ENCODE measurements at regions not wholly inside any gene's neighbourhood (a gene's known extent, or its start where the extent isn't known, plus 50 kb on each side); places are given as distances from the start of the nearest gene placed in this dataset.

DNA sequence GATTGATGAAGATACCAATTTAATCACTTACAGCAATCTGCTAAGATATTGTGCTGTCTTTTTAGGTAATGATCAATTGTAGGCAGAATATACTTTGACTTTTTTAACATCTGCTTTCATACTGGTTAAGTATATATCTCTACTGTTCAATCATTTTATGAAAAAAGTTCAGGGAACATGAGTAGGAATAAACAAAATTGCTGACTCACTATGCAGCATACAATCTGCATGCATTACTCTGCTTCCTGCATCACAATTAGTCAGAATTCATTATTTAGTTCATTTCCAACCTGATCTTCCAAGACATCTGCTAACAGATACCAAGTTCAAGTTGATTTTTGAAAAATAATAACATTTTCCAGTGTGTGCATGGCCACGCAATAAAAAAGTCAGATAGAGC lies 1430.4 kb upstream of the LRRTM1 start:
- DNase-seq (ENCODE audit: low read depth in 3 of 3): no peak

DNA sequence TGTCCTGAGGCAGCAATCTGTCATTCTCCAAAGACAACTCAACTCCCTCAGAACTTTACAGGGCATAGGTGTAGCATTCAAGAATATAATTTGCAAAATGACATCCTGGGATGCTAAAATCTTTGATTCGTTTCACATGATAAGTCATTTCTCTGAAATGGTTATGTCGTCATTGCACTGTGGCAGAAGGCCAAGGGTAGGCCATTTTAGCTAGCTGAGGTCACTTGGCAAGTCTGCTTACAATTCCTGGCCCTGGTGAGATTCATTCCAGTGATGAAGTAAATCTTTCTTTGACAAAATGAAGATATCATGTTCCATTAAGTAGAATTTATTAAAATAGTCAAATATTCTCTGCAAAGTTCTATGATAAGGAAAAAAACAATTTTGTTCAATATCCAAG lies 1410.3 kb upstream of the LRRTM1 start:
- no peak for DNase-seq (ENCODE audit: low read depth in 3 of 3)

DNA sequence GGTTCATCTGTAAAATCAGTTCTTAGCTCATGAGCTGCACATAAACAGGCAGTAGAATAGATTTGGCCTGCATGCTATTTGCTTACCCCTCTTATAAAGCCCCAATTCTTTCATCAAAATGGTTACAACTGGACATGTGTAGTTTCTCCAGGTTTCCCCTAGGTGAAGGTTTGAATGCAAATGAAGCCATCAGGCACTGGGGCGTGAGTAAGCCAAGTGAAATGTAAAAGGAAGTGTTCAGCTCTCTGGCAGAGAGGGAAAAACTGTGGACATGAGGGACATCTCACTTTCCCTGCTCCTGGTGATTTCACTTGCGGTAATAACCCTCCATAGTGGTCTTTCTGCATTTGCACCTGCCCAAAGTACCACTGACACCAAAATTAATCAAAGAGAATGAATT lies 1402.3 kb upstream of the LRRTM1 start:
- no peak for DNase-seq (ENCODE audit: low read depth in 3 of 3)

DNA sequence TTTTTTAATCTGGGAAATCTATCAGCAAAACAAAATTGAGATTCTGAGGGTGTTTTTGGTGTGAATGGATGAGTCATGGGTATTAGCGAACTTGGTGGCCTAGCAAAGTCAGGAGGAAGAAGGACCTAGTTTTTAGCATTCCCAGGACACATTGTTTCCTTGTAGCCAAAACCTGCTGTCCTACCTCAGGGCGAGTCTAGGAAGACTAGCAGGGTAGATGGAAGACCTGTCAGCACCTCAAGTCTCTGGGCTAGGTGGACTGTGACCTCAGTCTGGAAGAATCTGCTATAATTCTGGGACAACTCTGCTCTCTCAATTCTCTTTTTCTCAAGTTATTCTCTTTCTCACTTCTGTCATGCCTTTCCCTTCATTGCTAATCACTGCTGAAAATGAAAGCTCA lies 1399.3 kb upstream of the LRRTM1 start:
- DNase-seq (ENCODE audit: low read depth in 3 of 3): no peak

DNA sequence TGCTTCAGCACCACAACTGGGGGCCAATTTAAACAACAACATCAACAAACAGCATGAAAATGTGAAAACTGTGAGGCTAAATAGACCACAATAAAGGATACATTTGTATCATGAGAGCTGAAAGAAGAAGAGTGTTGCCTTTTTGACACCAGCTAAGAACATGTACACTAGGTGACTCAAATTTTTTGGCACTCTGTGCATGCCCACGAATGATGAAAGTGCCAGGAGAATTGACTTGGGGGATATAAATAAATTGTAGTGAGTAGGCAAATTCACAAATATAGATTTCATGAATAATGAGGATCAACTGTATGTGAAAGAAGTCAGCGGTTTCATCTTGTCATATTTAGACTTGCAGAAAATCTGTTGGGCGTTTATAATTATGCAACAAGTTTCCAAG lies 1388.0 kb upstream of the LRRTM1 start:
- no peak for DNase-seq (ENCODE audit: low read depth in 3 of 3)

DNA sequence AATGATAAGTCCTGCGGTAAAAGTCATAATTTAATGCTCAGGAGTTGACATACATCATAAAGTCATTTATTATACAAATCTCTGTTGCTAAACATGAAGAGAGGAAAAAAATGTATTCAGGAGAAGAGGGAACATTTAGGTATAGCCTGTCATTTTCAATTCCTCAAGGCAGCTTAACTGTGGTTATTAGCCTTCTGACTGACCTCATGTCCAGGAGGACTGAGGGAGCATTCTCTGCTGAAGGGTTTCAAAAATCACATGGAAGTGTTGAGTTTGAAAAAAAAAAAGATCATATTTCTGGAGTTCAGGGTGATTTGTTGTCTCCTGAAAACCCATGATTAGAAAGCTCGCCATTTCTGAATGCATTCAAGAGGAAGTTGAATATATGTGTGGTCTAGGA lies 1371.1 kb upstream of the LRRTM1 start:
- no peak for DNase-seq (ENCODE audit: low read depth in 3 of 3)

DNA sequence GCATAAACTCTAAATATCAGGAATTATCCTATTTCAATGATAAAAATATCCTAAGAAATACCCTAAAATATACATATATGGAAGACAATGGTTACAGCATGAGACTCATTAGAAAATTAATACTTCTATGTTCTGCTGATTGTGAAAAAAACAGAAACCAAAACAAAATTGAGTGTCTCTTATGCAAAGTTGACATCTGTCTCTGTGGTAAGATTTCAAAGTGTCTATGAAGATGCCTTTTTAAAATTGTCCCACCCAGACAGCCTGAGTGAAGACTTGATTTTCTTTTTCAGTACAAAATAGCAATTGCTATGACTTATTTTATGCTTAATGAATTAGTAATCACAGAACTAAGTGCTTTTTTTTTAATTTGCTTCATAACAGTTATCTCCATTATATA lies 1368.4 kb upstream of the LRRTM1 start:
- no peak for DNase-seq (ENCODE audit: low read depth in 3 of 3)

DNA sequence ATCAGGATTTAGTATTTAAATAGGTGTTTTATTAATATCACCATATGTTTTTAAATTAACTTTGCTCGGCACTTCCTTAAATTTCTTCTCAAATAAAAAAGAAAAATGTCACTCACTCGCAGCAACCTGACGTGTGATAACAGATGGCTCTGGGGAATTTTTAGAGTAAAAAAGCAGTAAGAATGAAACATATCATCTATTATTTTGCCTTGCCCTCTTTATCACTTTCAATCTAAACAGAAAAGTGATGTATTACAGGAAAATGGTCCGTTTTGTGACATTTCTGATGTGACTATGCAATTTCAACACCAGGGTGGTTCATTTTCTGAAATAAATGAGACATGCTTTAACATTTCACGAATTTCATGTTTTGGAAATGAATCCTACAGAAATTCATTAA lies 1368.0 kb upstream of the LRRTM1 start:
- DNase-seq (ENCODE audit: low read depth in 3 of 3): no peak

DNA sequence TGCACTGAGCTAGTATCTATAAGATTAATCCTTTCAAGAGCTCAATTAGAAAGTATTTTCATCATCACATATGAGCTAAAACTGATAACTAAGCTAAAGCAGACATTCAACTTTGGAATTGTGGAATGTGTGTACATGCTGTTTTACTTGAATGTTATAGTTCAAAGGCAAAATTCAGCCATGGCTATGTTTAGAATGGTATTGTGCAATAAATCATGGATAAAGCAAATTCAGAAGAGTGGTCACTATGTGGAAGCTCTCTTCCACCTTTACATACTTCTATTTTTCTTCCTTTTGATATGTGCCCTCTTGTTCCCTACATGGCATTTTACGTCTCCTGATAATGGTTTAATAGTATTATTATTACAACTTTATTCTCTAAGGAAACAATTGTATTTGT lies 1366.3 kb upstream of the LRRTM1 start:
- no peak for DNase-seq (ENCODE audit: low read depth in 3 of 3)

DNA sequence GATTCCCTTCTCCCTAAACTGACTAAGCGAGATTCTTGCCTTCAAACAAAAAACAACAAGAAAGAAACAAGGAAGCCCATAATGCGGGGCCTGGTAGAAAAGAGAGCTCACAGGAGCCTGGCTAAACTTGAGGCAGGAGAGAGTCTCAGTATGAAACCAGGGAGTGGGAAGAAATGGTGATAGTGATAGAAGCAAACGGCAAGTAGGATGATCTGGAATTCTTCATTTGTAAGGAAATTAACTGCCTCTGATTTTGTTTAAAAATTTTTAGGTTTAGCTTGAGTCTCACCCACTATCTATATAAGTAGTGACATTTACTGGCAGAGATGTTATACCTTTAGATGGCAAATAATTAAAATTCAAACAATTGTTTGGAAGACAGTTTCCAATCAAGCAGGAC lies 1356.5 kb upstream of the LRRTM1 start:
- DNase-seq (ENCODE audit: low read depth in 3 of 3): no peak

DNA sequence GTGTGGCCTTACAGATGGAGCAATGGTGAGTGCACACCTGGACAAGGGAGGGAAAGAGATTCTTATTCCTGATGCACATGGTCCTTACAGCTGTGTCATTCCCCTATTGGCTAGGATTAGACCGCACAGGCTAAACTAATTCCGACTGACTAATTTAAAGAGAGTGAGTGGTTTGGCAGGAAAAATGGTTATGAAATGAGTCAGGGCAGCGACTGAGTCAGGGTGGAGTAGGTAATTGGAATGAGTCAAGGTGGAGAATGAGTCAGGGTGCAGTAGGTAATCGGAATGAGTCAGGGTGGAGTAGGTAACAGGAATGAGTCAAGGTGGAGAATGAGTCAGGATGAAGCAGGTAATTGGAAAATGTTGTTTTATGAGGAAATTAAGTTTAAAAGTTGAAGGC lies 1353.7 kb upstream of the LRRTM1 start:
- no peak for DNase-seq (ENCODE audit: low read depth in 3 of 3)

DNA sequence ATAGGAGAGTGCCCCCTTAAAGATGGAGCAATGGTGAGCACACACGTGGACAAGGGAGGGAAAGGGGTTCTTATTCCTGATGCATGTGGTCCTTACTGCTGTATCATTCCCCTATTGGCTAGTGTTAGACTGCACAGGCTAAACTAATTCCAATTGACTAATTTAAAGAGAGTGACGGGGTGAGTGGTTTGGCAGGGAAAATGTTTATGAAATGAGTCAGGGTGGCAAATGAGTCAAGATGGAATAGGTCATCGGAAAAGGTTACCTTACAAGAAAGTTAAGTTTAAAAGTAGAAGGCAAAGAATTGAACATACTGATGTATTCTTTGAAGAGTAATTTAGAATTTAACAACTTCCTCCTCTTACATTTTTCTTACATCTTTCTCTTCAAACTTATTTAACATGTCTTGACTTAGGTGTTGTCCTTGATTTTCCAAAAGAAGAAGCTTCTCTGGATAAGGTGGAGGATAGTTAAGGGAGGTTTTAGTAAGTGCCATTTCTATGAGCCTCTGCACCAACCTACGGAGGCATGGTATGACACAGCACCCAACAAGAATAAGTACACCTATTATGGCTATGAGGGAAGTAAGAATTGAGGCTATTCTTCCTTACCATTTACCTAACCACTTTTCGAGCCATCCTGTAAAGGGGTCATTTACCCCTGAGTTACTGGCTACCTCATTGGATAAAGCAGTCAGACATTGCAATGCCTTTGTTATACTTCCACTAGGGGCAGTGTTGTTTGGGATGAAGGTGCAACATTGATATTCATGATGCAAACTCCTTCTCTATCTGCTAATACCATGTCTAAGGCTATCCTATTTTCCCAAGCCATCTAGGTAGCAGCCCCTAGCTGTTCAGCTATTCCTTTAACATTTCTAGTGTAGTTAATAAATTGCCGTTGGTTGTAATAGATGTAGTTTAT lies 1345.8 kb upstream of the LRRTM1 start:
- no peak for DNase-seq (ENCODE audit: low read depth in 3 of 3)

DNA sequence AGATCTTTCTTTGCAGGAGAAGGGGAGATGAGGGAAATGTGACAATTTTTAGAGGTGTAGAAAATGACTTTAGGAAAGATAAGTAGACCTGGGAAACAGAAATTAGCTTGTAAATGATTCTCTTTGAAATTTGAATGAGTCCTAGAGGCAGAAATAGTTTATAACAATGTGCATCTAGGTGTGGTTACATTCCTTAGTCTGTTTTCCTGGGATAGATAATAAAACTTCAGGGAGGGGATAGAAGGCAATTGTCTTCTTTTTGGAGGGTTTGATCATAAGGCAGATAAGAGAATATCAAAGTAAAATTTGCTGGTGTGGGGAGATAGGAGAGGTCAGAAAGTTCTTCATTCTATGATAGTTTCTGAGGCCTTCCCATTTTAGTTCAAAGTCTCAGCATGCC lies 1344.3 kb upstream of the LRRTM1 start:
- DNase-seq (ENCODE audit: low read depth in 3 of 3): no peak

DNA sequence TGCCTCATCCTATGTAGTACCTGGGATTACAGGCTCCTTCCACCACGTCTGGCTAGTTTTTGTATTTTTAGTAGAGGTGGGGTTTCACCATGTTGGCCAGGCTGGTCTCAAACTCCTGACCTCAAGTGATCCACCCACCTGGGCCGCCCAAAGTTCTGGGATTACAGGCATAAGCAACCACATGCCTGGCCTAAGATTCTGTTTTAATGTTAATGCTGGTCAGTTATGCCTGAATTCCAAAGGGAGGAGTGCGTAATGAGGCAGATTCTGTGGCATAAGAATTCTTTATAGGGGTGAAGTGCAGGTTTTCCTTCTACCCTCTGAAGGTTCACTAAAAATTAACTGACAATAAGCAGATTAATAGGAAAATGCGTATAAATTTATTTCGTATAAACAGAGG lies 1343.8 kb upstream of the LRRTM1 start:
- no peak for DNase-seq (ENCODE audit: low read depth in 3 of 3)

DNA sequence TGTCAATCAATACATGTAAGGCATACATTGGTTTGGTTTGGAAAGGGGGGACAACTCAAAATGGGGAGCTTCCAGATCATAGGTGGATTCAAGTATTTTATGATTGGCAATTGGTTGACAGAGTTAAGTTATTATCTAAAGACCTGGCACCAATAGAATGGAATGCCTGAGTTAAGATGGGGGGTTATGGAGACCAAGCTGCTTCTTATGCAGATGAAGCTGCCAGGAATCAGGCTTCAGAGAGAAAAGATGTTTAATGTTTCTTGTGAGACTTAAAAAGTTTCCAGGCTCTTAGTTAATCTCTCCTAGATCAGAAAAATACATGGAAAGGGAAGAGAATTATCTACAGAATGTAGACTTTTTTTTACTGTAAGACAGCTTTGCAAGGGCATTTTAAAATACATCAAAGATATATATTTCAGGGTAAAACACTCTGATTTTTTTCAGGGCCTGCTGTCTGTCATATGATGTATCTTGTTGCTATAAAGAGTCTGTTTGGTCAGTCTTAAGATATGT lies 1343.2 kb upstream of the LRRTM1 start:
- no peak for DNase-seq (ENCODE audit: low read depth in 3 of 3)

DNA sequence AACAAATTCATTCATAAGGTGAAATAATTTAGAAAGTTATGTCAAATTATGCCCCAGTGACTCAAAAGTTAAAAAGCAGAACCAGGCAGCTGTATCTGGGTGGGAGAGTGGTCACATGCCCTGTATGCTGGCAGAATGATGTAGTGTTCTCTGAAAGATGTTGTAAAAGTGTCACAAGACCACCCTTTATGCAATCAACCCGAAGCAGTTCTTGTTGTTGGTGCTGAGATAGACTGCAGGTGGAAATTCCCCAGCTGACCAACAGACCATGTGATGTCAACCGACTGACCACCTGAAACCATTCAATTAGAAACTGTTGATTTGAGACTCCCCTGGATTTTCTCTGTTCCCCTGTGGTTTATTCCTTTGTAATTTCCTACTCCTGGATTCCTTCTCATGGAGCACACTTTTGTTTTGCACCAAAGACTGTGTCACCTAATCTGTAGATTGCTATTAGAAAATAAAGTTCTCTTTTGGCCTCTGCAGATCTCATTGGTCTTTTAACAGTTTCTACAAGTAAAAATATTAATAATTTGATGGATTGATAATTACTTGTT lies 1341.3 kb upstream of the LRRTM1 start:
- DNase-seq (ENCODE audit: low read depth in 3 of 3): no peak

DNA sequence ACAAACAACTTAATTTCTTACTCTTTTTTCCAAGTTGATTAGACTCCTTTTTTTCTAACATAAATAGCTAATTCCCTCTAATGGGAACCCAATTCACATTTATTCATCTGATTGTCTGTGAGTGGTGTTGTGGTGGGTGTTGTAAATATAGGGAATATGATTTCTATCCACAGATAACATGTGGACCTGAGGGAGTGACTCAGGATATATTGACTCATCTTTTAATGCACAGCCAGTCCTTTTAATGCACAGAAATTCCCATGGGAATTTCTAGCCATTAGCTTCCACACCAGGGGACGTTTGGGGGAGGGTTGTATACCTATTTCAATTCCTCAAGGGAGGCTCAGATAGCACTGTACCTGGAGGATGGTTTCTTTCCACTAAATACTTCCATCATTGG lies 1339.6 kb upstream of the LRRTM1 start:
- no peak for DNase-seq (ENCODE audit: low read depth in 3 of 3)

DNA sequence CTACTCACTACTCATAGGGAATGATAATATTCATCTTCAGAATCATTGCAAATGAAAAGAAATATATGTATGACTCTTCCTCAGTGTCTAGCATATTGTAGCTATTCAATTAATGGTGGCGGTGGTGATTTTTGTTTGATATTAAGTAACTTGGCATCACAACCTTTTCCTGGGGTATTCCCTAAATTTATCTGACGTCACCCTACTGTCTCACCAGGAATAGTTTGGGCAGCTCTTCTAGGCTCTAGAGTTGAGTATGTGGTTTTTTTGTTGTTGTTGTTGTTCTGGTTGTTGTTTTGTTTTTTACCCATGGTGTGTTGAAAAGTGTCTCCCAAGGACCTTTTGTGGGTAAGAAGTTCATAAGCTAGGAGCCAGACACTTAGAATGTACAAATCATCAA lies 1320.3 kb upstream of the LRRTM1 start:
- no peak for DNase-seq (ENCODE audit: low read depth in 3 of 3)

DNA sequence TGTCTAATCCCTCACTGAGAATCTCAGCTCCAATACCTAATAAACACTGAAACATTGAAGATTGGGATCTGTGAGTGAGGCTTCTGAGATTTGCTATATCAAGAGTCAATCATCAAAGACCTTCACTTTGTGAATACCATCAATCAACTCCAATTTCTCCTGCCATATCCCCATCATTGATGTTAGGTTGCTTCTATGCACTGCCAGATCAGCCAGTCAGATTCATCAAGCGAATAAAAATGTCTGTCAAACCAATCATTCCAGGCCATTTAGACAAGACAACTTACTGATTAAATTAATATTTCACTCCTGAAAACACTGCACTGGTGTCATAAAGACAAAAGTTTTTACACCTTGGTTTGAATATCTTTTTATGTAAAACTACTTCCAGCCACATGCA lies 1295.5 kb upstream of the LRRTM1 start:
- no peak for DNase-seq (ENCODE audit: low read depth in 3 of 3)

DNA sequence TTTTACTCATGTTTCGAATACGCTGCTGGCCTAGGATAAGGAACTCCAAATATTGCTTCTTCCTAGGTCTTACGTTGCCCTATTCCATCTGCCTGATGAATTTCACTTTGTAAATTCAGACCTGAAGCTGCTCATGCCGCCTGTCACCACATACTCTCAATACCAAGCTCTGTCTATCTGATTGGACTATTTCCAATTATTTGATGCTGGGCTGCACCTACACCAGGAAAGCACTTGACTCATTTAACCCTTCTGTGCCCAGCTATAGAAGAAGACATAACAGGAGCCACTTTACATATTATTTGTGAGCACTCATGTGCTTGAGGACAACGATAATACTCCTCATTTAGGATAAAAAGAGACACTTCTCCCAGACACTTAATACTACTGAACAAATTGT lies 1293.9 kb upstream of the LRRTM1 start:
- no peak for DNase-seq (ENCODE audit: low read depth in 3 of 3)

DNA sequence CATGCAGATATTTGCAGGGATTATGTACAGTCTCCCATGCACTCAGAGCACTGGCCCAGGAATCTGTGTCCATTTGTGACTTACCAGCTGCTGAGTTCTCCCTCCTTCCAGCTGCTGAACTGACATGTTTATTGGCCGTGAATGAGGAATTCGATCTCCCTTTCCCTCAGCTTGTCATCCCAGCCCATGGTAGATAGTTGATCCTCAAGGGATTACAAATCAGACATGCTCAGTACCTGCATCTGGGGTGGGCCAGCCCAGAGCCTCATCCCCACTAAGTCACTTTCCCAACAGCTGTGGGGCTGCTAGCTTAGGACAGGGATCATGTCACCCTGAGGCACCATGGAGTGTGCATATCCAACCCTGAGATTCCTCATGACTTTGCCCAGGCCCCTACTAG lies 1284.9 kb upstream of the LRRTM1 start:
- DNase-seq (ENCODE audit: low read depth in 3 of 3): no peak

DNA sequence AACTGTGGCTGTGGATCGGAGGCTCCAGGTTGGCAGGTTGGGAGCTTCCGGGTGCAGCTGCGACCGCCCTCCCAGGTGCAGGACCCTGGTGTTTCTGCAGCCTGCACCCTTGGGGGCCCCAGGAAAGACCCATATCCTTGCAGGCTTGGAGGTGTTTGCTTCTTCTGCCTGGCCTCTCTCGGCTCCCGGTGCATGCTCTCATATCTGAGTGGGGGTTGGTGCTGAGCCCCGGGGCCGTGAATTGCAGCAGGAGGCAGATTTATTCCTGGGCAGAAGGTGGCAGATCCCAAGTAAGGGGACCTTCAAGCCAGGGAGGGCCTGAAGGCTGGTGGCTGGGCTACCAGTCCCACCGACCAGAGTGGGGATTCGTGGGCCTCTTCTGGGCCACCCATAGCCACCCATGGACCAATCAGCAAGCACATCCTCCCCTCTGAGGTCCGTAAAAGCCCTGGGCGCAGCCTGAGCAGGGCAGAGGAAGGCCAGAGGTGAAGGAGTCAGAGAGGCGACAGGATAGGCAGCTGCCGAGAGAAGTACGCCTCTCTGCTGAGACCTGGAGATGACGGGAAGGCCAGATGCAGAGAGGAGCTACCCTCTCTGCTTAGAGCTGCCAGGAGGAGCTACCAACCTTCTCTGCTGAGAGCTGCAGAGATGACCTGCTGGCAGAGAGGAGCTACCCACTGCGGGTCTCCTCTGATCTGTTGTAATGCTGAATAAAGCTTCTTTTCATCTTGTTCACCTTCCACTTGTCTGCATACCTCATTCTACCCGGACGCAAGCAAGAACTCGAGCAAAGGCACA lies 1279.0 kb upstream of the LRRTM1 start:
- DNase-seq (ENCODE audit: low read depth in 3 of 3): no peak

DNA sequence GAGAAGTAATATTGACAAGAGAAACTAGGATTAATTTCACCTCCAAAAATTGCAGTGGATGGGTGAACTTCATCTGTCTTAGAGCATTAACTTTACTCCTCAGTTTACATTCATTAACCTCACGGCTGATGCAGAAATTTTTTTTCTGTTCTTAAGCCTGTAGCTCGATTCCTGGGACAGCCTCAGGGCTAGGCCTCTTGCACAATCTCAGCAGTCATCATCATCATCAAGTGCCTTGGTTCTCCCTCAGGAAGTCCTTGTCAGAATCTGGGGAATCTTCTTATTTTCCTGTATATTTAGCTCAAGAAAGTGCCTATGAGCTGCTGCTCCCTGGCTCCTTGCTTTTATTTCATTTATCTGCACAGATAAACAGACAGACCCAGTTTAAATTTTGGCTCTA lies 1272.2 kb upstream of the LRRTM1 start:
- DNase-seq (ENCODE audit: low read depth in 3 of 3): no peak

All from stimulated activated CD4-positive, alpha-beta T cell treated with anti-CD3 and anti-CD28 coated beads, TNF-alpha, amount 100 ng/mL, for 4 hours (primary cell).